RCC 7860 (cell line): ENCODE measurements at regions not wholly inside any gene's neighbourhood (a gene's known extent, or its start where the extent isn't known, plus 50 kb on each side); places are given as distances from the start of the nearest gene placed in this dataset.

Experiments used
- DNase-seq: peaks from one replicate; pipeline ENCODE4 v3.0.0-alpha.2; 2015; ENCODE audit warnings: low spot score
- FAIRE-seq: peaks from 2 replicates; lab custom pipeline; 2012; peaks lifted over from hg19 to GRCh38; lab: Jason Lieb, UNC

- FAIRE-seq (no peak), DNase-seq (no peak)
These were observed 290.9 kb upstream of the SP8 start for GRCh38 chr7:21077602-21078001.

DNA sequence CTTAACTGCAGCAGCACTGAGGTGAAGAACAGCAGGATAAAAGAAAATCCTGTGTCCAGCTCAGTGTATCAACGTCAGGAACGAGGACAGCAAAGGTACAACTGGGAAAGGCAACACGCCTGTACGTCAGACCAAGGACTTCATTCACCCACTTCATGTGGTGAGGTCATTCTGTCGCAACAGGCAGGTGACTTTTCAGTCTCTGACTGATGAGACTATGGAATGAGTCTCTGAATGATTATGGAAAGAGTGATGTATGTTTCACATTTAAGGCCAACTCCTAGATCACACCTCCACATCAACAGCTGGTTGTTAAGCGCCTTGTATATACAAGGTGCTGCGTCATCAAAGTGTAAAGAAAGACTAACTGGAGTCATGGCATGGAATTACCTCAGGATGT, 297.6 kb upstream of the SP8 start:
- DNase-seq (no peak), FAIRE-seq (no peak)

DNA sequence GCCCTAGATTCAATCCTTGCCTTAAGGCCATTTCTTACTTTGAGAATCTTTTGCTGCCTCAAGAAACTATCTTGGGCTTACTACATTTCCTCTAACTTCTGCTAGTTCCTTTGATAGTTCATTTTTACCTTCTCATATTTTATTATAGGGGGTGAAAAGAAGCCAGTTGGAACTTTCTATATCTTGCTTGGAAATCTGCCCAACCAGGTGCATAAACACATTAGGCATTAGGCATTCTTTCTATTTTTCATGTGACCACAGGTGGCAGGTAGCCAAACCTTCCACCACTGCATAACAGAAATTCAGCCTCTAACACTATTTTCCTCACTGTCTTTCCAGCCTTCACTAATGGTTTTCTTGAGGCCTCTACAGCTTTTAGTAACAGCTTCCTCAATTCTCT, 300.0 kb upstream of the SP8 start:
- peak; percentile 30 for DNase-seq

DNA sequence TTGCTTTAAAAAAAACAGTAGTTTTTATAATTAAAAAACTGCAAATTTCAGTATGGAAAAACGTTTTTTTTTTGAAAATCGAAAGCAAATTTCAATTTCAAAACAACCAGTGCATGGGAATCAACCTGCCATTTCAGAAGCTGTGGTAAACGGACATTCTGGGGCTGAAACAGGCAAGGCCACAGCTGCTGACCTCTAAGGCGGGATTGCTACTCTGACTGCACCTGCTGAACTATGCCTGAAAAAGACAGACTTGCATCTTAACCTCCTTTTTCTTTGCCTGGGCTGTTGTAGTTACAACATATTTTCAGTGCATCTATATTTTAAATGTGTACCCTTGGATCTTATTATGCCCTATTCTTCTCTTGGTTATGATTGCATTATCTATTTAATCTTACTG, 303.0 kb upstream of the SP8 start:
- DNase-seq: no peak
- no peak for FAIRE-seq

More for the DNA sequence above, 300.0 kb upstream of the SP8 start:
- peak; percentile 82 for FAIRE-seq

GRCh38 chr7:21092766-21093702, 306.3 kb upstream of the SP8 start:
- no peak for DNase-seq

GRCh38 chr7:21094589-21094988, 307.9 kb upstream of the SP8 start:
- FAIRE-seq: no peak
- DNase-seq: no peak

More at GRCh38 chr7:21092766-21093702, 306.3 kb upstream of the SP8 start:
- FAIRE-seq: no peak

- FAIRE-seq: peak; percentile 57
- DNase-seq: peak; percentile 46
These were observed 312.7 kb upstream of the SP8 start for GRCh38 chr7:21099432-21099831.

GRCh38 chr7:21099955-21100354, 313.3 kb upstream of the SP8 start:
- DNase-seq (no peak), FAIRE-seq (no peak)

- DNase-seq (no peak), FAIRE-seq (no peak)
These were observed 314.9 kb upstream of the SP8 start for GRCh38 chr7:21101541-21101940.

DNA sequence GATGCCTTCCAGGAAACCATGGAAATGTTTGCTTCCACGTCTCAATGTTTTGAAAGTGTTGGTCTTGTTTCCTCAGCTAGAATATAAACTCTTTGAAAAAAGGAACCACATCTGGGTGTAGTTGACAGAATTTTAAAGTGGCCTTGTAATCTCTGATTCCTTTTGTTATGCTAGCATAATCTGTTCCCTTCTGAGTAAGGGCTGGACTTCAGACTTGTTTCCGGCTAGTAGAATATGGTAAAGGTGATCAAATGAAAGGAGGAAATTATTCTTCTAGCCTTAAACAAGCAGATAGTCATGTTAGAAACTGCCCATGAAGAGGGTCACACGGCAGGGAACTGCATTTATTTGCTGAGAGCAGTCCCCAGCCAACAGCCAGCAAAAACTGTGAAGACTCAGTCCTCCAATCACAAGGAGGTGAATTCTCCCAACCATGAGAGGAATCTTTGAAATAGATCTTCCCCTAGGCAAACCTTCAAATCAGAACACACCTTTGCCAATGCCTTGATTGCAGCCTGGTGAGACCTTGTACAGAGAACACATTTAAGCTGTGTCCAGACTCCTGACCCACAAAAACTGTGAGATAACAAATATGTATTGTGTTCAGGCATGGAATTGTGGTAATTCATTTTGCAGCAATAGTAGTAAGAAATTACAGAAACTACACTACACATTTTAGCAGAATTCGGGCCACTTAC, 316.9 kb upstream of the SP8 start:
- FAIRE-seq (no peak), DNase-seq (no peak)

DNA sequence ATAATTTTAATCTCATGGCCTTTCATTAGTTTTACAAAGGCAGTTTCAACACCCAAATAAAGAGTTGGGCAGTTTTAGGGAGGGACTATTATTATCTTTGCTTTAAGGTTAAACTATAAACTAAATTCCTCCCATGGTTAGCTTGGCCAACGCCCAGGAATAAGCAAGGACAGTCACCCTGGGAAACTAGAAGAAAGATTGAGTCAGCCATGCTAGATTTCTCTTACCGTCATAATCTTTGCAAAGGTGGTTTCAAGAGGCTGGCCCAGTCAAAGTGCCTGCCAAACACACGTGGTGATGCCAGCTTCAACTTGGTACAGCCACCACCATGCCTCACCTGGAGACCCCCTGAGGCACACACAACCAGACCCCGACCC, 317.4 kb upstream of the SP8 start:
- DNase-seq (peak; percentile 57), FAIRE-seq (peak; percentile 82)

- DNase-seq (peak; percentile 56), FAIRE-seq (no peak)
These were observed 319.6 kb upstream of the SP8 start for GRCh38 chr7:21106296-21106732.

DNA sequence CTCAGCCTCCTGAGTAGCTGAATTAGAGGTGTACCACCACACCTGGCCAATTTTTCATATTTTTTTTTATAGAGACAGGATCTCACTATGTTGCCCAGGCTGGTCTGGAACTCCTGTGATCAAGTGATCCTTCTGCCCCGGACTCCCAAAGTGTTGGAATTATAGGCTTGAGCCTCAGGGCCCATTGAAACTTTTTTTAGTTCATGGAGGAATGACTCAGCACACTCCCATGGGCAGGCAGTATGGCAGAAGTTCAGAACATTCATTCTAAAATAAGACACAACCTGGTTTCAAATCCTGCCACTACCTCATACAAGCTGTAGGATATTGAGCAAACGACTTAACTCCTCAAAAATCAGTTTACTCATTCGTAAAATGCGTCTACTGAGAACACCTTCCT, 320.4 kb upstream of the SP8 start:
- FAIRE-seq (no peak), DNase-seq (no peak)

- DNase-seq: no peak
These were observed 319.7 kb upstream of the SP4 start for GRCh38 chr7:21108182-21108581.

GRCh38 chr7:21113609-21114415, 314.1 kb upstream of the SP4 start:
- FAIRE-seq (peak; percentile 98), DNase-seq (peak; percentile 95)

More at GRCh38 chr7:21108182-21108581, 319.7 kb upstream of the SP4 start:
- FAIRE-seq: no peak

DNA sequence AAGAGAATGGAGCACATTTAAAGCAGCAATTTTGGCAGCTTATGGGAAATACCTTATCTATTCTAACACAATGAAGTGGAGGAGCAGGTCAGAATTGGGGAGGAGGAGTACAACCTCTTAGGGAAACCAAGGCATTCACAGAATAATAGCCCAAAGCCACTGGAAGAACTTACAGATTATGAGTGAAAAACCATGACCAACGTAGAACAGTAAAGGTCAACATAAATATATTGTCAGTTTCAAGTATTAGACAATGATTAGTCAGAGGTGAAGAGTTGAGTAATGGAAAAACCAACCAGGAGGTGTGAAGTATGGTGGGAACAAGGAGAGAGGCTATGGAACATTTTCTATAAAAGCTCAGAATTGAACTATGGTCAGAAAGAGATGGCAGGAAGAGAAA, 304.3 kb upstream of the SP4 start:
- FAIRE-seq (no peak), DNase-seq (no peak)

- DNase-seq (no peak), FAIRE-seq (no peak)
These were observed 302.6 kb upstream of the SP4 start for GRCh38 chr7:21125297-21125696.

DNA sequence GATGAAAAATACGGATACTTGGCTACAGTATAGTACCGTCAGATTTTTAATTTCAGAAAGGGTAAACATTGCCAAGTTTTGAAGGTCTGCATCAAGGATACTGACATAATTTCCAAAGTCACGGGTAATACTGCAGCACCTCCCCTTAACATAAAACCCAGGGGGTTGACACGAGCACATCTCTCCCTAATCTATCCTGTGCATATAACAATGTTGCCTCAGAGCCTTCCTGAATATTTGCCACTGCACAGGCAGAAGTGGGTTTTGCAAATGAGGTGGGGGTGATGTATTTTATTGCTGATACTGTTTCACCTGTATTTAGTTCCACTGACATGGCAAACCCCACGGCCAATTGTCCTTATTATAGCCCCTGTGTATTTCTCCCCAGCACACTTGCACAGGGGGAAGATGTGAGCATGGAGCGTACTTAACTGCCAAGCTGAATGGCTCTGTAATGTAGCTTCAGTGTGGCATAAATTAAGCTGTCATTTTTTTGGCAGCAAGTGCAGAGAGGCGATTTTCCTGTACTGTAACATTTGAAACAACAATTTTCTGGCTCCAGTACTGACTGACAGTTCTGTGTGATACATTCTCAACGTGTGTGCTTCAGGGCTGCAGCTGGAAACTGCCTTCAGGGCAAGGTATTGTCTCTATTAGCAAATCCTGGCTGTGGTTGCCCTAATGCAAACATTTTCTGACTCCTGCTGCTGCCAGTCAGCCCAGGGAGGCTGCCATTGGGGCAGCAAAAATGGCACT, 299.6 kb upstream of the SP4 start:
- DNase-seq (no peak), FAIRE-seq (no peak)

DNA sequence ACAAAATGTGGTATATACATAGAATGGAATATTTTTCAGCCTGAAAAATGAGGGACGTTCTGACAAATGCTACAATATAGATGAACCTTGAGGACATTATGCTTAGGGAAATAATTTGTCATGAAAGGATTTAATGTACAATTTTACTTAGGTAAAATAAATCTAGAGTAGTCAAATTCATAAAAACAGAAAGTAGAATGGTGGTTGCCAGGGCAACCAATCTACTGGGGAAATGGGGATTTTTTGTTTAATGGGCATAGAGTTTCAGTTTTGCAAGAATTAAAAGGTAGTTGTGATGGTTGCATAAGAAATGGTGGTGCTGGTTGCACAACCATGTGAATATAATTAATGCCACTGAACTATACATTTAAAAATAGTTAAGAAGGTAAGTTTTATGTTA, 296.0 kb upstream of the SP4 start:
- DNase-seq (no peak), FAIRE-seq (no peak)

- no peak for DNase-seq
- FAIRE-seq: no peak
These were observed 293.3 kb upstream of the SP4 start for GRCh38 chr7:21134631-21135030.
